HepG2 (cell line): ENCODE measurements at regions not wholly inside any gene's neighbourhood (a gene's known extent, or its start where the extent isn't known, plus 50 kb on each side); places are given as distances from the start of the nearest gene placed in this dataset.

Experiments used
- ATAC-seq: fragments of 200-7000 bp; cut with Tn5 transposase; 3 replicates; pipeline ENCODE4 v1.9.1; 2020; ENCODE audit warnings: mild to moderate bottlenecking, moderate library complexity
- BruUV-seq: library from RNA; stranded (reverse); fragments of 400-500 nt; replicated peaks from 2 replicates; lab custom pipeline; 2021; lab: Mats Ljungman, UMichigan
- CTCF ChIA-PET: fragments of 300-600 bp; formaldehyde crosslinking; extraction: SDS; loops from one replicate; lab custom pipeline; 2021; ENCODE audit warnings: low total read pairs, inconsistent platforms, low intra/inter-chr PET ratio; lab: Yijun Ruan, JAX
- POLR2A ChIA-PET: fragments of 350-600 bp; sonication (Branson Sonifier 250); formaldehyde crosslinking; loops from one replicate; lab custom pipeline; 2020; ENCODE audit warnings: antibody characterized with exemption, inconsistent platforms; lab: Yijun Ruan, JAX
- DNase-seq: peaks from one replicate; pipeline ENCODE4 v3.0.0-alpha.2; 2015; ENCODE audit warnings: low spot score
- FAIRE-seq: peaks from 3 replicates; lab custom pipeline; 2011; peaks lifted over from hg19 to GRCh38; lab: Jason Lieb, UNC
- H2AFZ ChIP-seq: one replicate; pipeline ENCODE4 v1.6.1; 2011; ENCODE audit warnings: low read length, inconsistent platforms
- H3K27ac ChIP-seq: fragments of 300-600 bp; 3 replicates; pipeline ENCODE4 v1.8.0; 2011; ENCODE audit warnings: mixed run types, mild to moderate bottlenecking, mixed read lengths, low read length, inconsistent platforms; ENCODE audit not compliant: insufficient read depth; ENCODE audit errors: extremely low read length
- H3K27me3 ChIP-seq, 2 experiments: fragments of 200-600 bp in 1 of 2; 2 replicates in 1 of 2; 3 replicates in 1 of 2; pipeline versions ENCODE4 v1.6.0 to v1.8.0; 2011; ENCODE audit warnings: low read length in 2 of 2, mild to moderate bottlenecking in 2 of 2, moderate library complexity in 2 of 2, inconsistent platforms in 1 of 2; ENCODE audit not compliant: insufficient read depth in 2 of 2, control insufficient read depth in 1 of 2
- H3K36me3 ChIP-seq, 2 experiments: fragments of 200-600 bp in 1 of 2; replicated peaks in 1 of 2; 2 replicates in 1 of 2; 3 replicates in 1 of 2; pipeline versions ENCODE4 v1.5.1 to v1.8.0; 2011; ENCODE audit warnings: low read length in 2 of 2, inconsistent platforms in 1 of 2; ENCODE audit not compliant: insufficient read depth in 2 of 2, control insufficient read depth in 1 of 2
- H3K4me1 ChIP-seq: 2 replicates; pipeline ENCODE4 v1.5.1; 2012; ENCODE audit warnings: low read length, inconsistent platforms; ENCODE audit not compliant: insufficient read depth
- H3K4me2 ChIP-seq: 2 replicates; pipeline ENCODE4 v1.6.0; 2011; ENCODE audit warnings: low read depth, low read length, inconsistent platforms
- H3K4me3 ChIP-seq, 3 experiments: fragments of 200-600 bp in 1 of 3; sonication (generic), shearing (Covaris generic) in 1 of 3; replicated peaks in 1 of 3; 2 replicates each; pipeline ENCODE4 v1.5.1; 2011 to 2016; ENCODE audit warnings: low read length in 3 of 3, inconsistent platforms in 2 of 3, low read depth in 2 of 3, mild to moderate bottlenecking in 2 of 3, control low read depth in 1 of 3, mixed read lengths in 1 of 3; ENCODE audit not compliant: insufficient read depth in 1 of 3
- H3K79me2 ChIP-seq: one replicate; pipeline ENCODE4 v1.6.1; 2011; ENCODE audit warnings: low read length, inconsistent platforms; ENCODE audit not compliant: insufficient read depth
- H3K9ac ChIP-seq: 2 replicates; pipeline ENCODE4 v1.6.0; 2011; ENCODE audit warnings: mild to moderate bottlenecking, low read depth, low read length, inconsistent platforms; ENCODE audit not compliant: insufficient read depth
- H3K9me3 ChIP-seq: 2 replicates; pipeline ENCODE4 v1.5.1; 2012; ENCODE audit warnings: mild to moderate bottlenecking, low read length
- H4K20me1 ChIP-seq: 2 replicates; pipeline ENCODE4 v1.6.0; 2011; ENCODE audit warnings: inconsistent platforms, mild to moderate bottlenecking, low read length, moderate library complexity; ENCODE audit not compliant: insufficient read depth
- ATF7 ChIP-seq, 2 experiments: fragments of 450-650 bp in 1 of 2; sonication (generic) in 1 of 2; formaldehyde crosslinking in 1 of 2; IDR thresholded peaks; 2 replicates each; pipeline versions ENCODE4 v1.4.0 to v1.6.1; 2016 to 2020; ENCODE audit warnings: antibody characterized with exemption in 1 of 2, mild to moderate bottlenecking in 1 of 2, missing genetic modification reagents in 1 of 2
- CENPT ChIP-seq: sonication (generic); formaldehyde crosslinking; IDR thresholded peaks from 2 replicates; pipeline ENCODE4 v1.8.0; 2022; ENCODE audit warnings: low read depth, mild to moderate bottlenecking, moderate library complexity, missing genetic modification reagents
- DPF2 ChIP-seq: sonication (generic); formaldehyde crosslinking; IDR thresholded peaks from 2 replicates; pipeline ENCODE4 v1.4.0; 2020; ENCODE audit warnings: mild to moderate bottlenecking, low read depth, missing genetic modification reagents, borderline replicate concordance
- GZF1 ChIP-seq: sonication (generic); formaldehyde crosslinking; IDR thresholded peaks from 2 replicates; pipeline ENCODE4 v1.5.1; 2020; ENCODE audit warnings: mild to moderate bottlenecking, missing genetic modification reagents
- NR0B2 ChIP-seq: sonication (generic); formaldehyde crosslinking; IDR thresholded peaks from 2 replicates; pipeline ENCODE4 v1.4.0; 2020; ENCODE audit warnings: mild to moderate bottlenecking, missing genetic modification reagents
- PPARG ChIP-seq: conservative IDR thresholded peaks from 2 replicates; pipeline ENCODE4 v1.6.1; 2016; ENCODE audit warnings: missing biosample characterization, missing genetic modification reagents
- SAFB2 ChIP-seq: sonication (generic); formaldehyde crosslinking; IDR thresholded peaks from 2 replicates; pipeline ENCODE4 v1.5.1; 2020; ENCODE audit warnings: missing genetic modification reagents, low read depth, mild to moderate bottlenecking, borderline replicate concordance
- TOE1 ChIP-seq: sonication (generic); formaldehyde crosslinking; IDR thresholded peaks from 2 replicates; pipeline ENCODE4 v1.4.0; 2020; ENCODE audit warnings: mild to moderate bottlenecking, missing genetic modification reagents
- ZGPAT ChIP-seq: IDR thresholded peaks from 2 replicates; pipeline ENCODE4 v1.6.1; 2016; ENCODE audit warnings: mild to moderate bottlenecking
- ZNF326 ChIP-seq: sonication (generic); formaldehyde crosslinking; IDR thresholded peaks from 2 replicates; pipeline ENCODE4 v1.4.0; 2020; ENCODE audit warnings: missing genetic modification reagents, borderline replicate concordance
- ZNF510 ChIP-seq: sonication (generic); formaldehyde crosslinking; IDR thresholded peaks from 2 replicates; pipeline ENCODE4 v1.4.0; 2020; ENCODE audit warnings: low read depth, mild to moderate bottlenecking, missing genetic modification reagents
- ZNF567 ChIP-seq: sonication (generic); formaldehyde crosslinking; IDR thresholded peaks from 2 replicates; pipeline ENCODE4 v1.8.1; 2023; ENCODE audit warnings: mild to moderate bottlenecking, missing genetic modification reagents, borderline replicate concordance
- ZNF687 ChIP-seq: sonication (generic); formaldehyde crosslinking; IDR thresholded peaks from 2 replicates; pipeline ENCODE4 v1.5.1; 2020; ENCODE audit warnings: mild to moderate bottlenecking, missing genetic modification reagents, moderate library complexity
- ZNF784 ChIP-seq: sonication (generic); formaldehyde crosslinking; IDR thresholded peaks from 2 replicates; pipeline ENCODE4 v1.5.1; 2020; ENCODE audit warnings: missing genetic modification reagents, mild to moderate bottlenecking, borderline replicate concordance
- ZSCAN22 ChIP-seq: sonication (generic); formaldehyde crosslinking; IDR thresholded peaks from 2 replicates; pipeline ENCODE4 v1.4.0; 2020; ENCODE audit warnings: mild to moderate bottlenecking, missing genetic modification reagents
- in situ Hi-C: cut with HindIII; loops from 2 replicates; pipeline ENCODE4 v1.10.0; 2017; ENCODE audit warnings: low pct_unique_long_range_greater_than_20kb; ENCODE audit not compliant: extremely low pct_ligation_motif_present
- intact Hi-C: fragments of 100-400 bp; cut with micrococcal nuclease; formaldehyde crosslinking; loops from one replicate; pipeline ENCODE4 v1.10.0; 2022; ENCODE audit not compliant: unreplicated experiment

GRCh38 chr2:164155558-164155957 lies 419.8 kb upstream of the FIGN start:
- intact Hi-C loops, result no loop called here
- H3K4me1 ChIP-seq, result no peaks in the 10 kb centered on the region
- POLR2A ChIA-PET, result no interaction called here
- no peaks in the 10 kb centered on the region for H4K20me1 ChIP-seq
- H3K4me2 ChIP-seq, result no peak overlapping the region
- no peak overlapping the region for H2AFZ ChIP-seq
- in situ Hi-C loops, result no loop called here
- BruUV-seq, result no TSS peak
- no peak overlapping the region for H3K9ac ChIP-seq
- ATAC-seq, result no peak
- H3K79me2 ChIP-seq, result no peaks in the 10 kb centered on the region
- no peaks in the 10 kb centered on the region for H3K9me3 ChIP-seq
- FAIRE-seq, result no peak
- no peak overlapping the region for H3K4me3 ChIP-seq
- no peak for DNase-seq
- no peaks in the 10 kb centered on the region for H3K27me3 ChIP-seq
- no peak overlapping the region for H3K27ac ChIP-seq
- no peaks in the 10 kb centered on the region for H3K36me3 ChIP-seq
- TF ChIP-seq NR0B2 (CRISPR knock-in tag) (no peak), DPF2 (no peak), ZNF326 (no peak), ATF7 (IDR thresholded peaks at IDR 0.05) (no peak), ATF7 (CRISPR knock-in tag; IDR thresholded peaks at IDR 0.05) (no peak), TOE1 (CRISPR knock-in tag) (no peak), SAFB2 (CRISPR knock-in tag) (no peak), CENPT (CRISPR knock-in tag) (no peak), GZF1 (no peak), ZSCAN22 (CRISPR knock-in tag) (no peak), ZNF510 (no peak), ZNF784 (CRISPR knock-in tag) (no peak), ZGPAT (CRISPR knock-in tag) (no peak), PPARG (CRISPR knock-in tag) (no peak), ZNF687 (no peak), ZNF567 (CRISPR knock-in tag) (no peak)
- CTCF ChIA-PET, result no interaction called here
